CD4-positive, alpha-beta T cell treated with Interleukin-15 for 4 hours (primary cell): ENCODE measurements at regions not wholly inside any gene's neighbourhood (a gene's known extent, or its start where the extent isn't known, plus 50 kb on each side); places are given as distances from the start of the nearest gene placed in this dataset.

ENCODE experiments used
- DNase-seq: peaks from one replicate; pipeline ENCODE4 v3.0.0-alpha.2; 2020; ENCODE audit warnings: low spot score

DNA sequence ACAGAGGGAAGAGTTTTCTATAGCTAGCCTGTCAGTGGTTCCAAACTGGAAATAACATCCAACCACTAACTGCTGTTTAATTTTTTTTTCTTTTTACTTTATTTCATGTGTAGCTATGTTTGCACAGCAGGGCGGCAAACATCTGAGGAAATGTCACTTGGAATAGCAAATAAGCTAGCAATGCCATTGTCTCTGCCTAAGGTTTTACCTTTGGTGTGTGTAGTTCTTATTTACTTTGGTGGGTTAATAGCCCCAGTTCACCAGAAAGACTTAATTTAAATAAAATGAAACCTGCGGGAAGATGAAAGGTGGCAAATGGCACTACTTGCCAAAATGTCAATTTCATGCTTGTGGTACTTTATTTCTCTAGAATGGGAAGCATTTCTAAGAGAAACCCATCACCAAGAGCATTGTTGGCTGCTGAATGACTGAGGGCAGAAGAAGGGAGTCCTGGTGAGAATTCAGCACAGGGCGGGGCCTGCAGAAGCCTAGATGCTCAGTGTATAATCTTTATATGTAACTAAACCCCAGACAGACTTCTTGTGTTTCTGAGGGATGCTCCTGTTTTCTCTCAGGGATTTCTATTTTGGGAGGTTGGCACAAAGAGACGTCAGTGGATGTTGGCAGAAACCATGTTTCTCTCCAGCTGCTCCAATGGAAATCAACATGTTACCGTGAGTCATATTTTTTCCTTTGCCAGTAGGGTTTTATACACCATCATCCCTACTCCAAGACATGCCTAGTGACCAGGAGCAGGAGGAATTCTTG lies 300.4 kb upstream of the NT5C1B start:
- DNase-seq: no peak

DNA sequence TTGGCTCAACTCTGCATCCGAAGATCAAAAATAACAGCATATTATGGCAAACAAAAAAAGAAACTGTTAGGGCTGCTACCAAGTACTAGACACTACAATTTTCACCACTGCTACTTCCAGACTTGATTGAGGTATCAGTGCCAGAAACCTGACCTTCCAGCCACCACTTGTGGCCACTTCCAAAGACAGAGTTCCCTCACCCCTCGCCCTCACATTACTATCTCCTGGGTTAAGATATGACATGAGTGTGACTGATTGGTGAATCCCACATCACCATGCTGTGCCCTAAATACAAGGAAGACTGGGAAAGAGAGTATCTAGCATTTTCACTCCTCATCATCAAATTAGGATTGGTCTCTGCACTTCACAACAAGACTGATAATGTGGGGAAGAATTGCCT lies 296.1 kb upstream of the NT5C1B start:
- DNase-seq: no peak

DNA sequence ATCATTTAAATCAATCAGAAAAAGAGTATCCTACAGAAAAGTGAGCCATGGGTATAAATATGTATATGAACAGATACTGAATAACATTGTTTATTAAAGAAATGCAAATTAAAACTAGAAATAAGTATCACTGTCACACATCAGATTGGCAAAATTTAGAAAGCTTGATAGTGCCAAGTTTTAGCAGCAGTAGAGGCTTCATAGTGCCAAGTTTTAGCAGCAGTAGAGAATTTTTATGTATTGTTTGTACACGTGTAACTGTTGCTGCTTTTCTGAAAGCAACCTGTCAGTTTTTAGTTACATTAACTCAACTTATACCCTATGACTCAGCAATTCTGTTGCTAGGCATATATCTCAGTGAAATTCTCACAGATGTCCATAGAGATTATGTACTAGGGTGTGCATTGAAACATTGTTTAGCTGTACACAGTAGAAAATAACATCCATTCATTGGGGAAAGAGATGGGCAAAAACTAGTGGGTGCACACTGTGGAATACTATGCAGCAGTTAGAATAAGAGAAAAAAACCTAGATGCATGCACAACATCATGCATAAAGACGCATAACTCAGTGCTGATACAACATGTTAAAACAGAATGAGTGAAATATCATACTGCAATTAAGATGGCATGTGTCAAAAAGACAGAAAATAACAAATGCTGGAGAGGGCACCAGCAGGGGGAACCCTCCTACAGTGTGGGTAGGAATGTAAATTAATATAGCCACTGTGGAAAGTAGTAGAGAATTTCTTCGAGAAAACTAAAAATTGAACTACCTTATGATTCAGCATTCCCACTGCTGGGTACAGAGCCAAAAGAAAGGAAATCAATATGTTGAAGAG lies 294.5 kb upstream of the NT5C1B start:
- no peak for DNase-seq

DNA sequence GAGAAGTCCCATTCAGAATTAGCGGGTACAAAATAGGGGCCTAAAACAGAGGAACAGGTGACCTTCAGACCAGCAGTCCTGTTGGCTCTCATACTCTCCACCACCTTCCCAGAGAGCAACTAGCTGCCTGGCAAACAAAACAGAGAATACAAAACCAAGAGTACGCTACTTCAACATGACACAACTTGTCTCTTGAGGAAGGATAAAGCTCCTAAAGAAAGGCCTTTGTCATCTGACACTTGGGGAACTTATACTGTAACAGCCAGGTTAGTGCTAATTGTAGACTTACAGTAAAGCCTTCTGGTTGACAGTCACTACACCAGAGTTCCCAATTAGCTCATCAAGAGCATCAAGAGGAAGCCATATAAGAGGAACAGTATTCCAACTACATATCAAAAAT lies 282.1 kb upstream of the NT5C1B start:
- DNase-seq: no peak

DNA sequence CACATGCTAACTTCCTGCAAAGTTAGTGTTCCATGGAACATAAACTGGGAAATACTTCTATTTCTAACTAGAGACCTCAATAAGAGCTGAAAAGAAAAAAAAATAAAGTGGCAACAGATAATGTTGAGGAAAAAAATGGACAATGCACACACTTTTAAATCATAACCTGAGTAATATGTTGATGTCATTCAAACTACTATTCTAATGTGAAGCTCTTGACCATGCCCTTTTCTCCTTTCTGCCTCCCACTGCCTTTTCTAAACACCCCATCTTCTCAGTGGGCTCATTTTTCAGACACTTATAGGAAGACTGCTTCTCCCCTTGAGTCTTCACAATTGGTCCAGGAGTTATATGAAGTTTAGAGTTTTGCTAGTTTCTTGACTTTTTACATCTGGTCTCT lies 280.9 kb upstream of the NT5C1B start:
- no peak for DNase-seq

DNA sequence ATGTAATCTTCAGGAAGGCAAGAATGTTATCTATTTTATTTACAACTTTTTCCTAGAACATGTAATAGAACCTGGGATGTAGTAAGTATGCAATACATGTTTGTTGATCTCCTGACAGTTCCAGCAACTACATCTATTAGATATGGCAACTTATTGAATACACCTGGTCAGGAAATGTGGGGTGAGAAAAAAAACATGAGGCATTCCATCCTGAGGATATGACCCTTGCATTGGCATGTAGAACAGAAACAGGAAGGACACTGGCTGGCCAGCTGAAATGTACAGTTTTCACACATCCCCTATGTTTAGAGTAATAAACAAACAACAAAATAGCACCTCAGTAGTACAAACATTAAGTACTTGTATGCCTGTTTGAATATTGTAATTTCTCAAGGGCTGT lies 272.6 kb upstream of the NT5C1B start:
- DNase-seq: no peak

DNA sequence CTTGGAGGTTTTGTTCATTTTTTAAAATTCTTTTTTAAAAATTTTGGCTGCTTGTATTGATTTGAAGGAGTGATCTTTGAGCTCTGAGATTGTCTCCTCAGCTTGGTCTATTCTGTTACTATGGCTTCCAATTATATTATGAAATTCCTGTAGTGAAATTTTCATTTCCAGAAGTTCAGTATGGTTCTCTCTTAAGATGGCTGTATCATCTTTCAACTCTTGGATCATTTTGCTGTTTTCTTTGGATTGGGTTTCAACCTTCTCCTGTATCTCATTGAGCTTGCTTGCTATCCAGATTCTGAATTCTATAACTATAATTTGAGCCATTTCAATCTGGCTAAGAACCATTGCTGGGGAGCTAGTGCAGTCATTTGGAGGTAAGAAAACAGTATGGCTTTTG lies 270.8 kb upstream of the NT5C1B start:
- DNase-seq: no peak

DNA sequence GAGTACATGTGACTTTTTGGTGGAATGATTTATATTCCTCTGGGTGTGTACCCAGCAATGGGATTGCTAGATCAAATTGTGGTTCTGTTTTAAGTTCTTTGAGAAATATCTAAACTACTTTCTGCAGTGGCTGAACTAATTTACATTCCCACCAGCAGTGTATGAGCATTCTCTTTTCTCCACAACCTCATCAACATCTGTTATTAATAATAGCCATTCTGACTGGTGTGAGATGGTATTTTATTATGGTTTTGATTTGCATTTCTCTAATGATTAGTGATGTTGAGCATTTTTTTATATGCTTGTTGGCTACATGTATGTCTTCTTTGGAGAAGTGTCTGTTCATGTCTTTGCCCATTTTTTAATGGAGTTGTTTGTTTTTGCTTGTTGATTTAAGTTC lies 267.4 kb upstream of the NT5C1B start:
- DNase-seq: no peak

DNA sequence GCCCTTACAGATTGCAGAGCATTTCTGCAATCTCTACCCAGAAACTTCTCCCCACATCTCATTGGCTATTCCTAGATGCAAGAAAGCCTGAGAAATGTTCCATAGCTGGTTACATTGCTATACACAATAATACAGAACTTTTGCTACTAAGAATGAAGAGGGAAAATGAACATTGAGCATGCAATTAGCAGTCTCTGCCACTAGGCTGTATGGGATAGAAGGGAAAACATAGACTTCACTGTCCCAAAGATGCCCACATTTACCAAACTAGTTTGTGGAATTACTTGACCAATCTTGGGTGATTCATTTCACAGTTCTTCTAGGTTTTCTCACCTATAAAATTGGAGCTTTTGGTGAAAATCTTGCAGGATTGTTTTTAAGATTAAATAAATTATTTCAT lies 265.7 kb upstream of the NT5C1B start:
- DNase-seq: no peak

DNA sequence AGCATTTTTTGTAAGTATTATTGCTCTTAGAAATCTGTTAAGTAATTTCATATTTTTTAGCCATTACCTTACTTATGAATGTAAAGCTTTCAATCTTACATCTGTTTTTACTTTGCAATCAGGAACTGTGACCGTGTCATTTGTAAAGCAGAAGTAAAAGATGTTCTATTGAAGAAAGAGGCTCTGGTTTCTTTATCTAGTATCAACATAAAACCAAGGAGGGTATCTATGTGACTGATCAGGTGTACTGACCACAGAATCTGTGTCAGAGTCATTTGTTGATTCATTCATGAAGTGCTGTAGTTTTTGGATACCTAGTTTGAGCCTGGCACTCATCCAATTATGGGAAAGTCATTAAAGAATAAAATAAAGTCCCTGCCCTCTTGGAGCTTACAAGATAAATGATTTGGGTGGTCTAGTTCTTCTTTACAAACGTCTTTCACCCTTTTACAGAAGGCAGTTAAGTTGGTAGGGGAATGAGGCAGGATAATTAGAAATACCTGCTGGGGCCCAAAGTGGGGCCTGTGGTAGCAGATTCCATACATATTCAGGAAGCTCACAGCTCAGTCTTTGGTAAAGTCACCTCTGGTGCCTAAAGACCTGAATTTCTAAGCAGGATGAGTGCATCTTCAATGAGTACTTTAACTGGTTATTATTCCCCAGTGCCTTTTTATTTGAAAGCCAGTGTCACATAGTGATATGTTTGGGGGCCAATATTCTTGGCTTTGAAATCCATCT lies 260.6 kb upstream of the NT5C1B start:
- DNase-seq: no peak

DNA sequence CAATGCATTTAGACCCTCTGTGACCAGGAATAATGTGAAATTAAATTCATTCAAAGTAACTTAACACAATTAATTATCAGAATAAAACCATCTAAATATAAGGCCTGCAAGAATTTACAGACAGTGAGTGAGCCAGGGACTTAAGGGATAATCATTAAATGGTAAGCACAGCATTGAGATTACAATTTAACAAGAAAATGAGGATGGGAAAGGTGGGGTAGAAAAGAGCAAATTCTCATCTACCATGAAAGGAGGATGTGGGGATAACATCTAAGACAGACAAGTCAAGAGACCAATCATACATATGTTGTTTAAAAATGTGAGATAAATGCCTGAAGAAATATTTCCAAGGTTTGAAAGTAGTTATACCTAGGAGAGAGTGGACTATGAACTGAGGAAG lies 259.3 kb upstream of the NT5C1B start:
- DNase-seq: no peak

DNA sequence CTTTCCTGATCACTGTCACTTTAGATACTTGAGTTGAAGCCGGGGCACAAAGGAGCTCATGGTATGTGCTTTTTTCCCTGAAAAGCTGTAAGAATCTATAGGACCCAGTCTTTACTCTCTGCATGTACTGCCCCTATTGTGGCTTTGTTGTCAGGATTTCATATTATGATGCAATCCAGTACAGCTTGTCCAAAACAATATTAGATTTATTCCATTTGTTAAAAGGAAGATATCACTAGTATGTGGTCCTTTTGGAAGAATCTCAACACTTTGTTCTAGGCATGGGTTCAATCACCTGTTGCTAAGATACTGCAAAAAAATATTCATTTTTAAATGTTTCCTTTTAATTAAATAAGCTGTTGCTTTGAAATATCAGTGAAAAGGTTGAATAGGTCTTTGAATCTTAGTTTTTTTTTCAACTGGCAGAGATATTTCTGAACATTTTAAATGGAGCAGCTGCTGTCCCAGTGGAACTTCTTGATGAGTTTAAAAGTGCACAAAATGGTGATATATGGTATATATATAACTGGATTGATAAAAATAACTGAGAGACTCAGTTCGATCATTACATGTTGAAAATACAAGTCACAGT lies 256.6 kb upstream of the NT5C1B start:
- DNase-seq: no peak

DNA sequence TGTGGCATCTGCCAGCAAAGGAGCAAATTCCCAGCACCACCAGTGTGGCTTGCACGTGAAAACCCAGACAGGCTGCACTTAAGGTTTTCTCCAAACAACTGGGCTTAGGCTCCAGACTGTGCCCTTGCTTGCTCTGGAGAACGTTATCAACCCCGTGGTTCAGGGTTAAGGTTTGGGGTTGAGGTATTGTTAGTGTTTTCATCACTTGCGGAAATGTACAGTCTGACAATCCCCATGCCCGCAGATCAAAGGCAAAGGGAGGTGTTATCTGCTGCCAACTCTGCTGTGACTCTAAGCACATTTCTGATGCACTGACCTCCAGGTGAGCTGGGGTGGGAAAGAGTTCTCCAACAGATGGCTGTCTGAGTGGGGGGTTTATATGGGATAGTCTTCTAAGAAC lies 253.5 kb upstream of the NT5C1B start:
- DNase-seq: no peak

DNA sequence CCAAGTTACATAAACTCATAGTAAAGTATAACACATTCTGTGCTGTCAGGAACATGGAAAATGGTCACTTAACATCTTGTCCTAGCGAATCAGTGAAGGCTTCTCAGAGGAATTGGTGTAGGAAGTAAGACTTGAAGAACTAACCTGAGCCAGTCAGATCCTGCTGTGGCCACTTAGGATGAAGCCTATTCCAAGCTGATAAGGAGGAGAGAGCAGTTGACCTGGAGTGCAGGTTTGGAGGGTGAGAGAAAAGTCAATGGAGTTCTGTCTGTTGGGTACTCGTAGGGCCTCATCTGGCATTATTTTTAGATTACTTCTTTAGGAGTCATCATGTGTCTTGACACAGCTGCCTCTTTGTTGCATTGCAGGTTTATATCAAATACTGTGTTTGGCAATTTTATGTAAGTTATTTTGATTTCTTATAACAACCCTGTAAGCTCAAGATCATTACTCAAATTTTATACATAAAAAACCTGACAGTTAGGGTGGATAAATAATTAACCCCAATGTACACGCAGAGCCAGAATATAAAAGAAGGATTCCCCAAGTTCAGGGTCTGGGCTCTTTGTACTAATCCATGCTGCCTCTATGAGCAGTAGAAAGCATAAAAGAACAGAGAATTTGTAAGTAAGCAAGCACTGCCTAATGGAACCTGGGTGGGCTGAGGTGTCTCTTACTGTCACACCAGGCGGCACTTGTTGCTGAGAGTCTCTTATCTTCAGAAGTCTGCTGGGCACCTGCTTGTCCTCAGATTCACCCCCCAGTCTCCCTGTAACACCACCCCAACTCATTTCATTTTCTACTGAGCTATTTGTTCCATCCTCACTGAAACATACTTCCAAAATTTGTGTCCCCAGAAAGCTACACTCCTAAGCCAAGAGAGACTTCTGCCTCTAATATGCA lies 252.1 kb upstream of the NT5C1B start:
- no peak for DNase-seq

DNA sequence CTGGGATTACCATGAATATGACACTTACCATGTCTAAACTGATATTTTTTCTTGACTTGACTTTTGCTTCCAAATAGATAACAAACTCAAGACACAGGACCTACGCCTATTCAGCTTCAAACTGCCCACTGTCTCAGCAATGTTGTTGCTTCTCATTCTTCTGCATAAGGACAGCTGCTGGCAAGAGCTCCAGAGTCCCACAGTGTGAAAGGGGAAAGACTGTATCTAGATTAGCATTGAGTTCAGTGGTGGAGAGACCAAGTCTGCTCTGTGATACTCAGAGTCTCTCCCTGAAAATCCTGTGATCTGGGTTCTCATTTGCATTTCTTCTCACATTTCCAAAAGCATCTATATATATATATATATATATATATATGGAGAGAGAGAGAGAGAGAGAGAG lies 247.9 kb upstream of the NT5C1B start:
- DNase-seq: no peak

DNA sequence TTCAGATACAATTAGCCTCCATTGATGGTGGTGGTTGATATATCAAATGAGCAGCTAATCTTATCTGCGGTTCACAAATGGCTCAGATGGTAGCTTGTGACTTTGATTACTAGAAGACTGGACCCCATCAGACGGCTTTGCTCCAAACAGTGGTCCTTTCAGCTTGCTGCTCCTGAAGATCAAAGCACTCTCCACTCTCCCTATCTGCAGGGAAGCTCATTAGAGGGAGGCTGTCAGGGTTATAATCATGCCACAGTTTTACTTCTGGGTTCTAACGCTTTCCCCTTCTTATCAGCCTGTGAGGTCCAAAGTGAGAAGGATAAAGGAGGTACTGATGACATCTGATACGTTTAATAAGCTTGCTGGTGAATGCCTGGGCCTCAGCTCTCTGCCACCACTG lies 247.1 kb upstream of the NT5C1B start:
- no peak for DNase-seq

DNA sequence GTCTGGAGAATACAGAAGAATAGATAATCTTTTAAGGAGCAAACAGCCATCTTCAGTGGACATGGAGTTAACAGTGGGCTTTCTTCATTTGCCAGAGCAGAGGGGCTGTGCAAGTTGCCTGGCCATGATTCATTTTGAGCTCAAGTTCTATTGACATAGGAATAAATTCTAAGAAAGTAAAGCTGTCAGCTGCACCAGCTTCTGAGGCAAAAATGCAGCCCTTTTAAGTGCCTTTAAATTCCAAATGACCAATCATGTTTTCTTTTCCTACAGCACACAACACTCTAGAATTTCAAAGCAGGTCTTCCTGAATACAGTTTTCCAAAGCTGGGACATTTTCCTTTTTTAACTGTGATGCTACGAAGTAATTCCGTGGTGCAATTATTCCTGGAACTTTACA lies 246.4 kb upstream of the NT5C1B start:
- no peak for DNase-seq

DNA sequence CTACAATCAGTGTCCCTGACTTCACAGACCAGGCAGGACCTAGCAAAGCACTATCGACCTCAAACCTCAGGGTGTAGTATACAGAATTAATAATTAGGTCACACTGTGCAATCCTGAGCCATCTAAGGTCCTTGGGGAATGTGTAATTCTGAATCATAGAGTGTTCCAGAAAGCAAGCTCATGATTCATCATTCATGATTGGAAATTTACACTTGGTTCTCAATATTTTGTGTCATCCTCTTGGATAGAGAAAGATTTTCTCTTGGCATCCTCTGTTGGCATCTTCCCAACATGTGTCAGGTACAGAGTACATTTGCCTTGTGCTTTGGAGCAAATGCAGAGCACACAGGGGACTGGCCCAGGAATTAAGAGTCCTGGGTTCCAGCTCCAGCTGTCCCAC lies 245.0 kb upstream of the NT5C1B start:
- no peak for DNase-seq

DNA sequence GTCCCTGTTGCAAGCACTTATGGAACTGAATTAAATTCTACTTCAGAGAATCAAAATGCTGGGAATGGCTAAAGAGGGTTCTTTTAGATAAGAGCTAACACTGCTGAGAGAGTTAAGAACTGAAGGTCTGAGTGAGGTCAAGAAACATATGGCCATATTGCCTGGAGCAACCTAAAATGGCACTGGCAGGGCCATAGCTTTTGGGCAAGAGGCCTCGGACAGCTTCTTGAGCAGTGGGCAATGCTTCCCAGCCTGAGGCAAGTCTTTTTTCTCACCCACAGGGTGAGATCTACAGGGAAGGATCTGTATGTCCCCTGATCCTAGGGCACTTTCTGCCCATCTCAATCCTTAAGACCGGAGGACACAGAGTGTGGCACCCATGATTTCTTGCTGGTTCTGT lies 244.6 kb upstream of the NT5C1B start:
- DNase-seq: no peak

DNA sequence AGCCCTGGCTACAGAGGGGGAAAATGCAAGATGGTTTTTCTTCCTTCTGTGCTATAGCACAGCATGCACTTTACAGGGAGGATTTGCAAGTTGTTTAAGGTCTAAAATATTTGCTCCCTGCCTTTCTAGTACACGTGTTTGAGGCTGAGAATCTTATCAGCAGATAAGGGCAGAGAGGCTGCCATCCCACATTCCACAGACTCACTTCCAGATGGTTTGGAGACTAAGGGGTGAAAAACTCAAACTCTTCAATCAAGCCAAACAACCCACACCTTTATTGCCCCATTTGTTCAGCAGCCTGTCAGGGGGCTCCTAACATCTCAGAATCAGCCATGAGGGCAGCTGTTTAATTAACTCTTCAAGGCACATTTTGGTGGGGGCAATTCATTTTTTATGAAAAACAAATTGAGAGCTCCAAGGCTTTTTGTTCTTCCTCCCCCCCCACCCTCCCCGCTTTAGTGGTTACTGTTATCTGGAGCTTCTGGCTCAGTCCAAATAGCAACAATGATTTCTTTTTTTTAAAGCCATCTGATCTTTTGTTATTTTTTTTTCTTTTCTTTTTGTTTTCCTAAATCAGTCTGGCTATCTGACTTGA lies 242.6 kb upstream of the NT5C1B start:
- DNase-seq: no peak

DNA sequence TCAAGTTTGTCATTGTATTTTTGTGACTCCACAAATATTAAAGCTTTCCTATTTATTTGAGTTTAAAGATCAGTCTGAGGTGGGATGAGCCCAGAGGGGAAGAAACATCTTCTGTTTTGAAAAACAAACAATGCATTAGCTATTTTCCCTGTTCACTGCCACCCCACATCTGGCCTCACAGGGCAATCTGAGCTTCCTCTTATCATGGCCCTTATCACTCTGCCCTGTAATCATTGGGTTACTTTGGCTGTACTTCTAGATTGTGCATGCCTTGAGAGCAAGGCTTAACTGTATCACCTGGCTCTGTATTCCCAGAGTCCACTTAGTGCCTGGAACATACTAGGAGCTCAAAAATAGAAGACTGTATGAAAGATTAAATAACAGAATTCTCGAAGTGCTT lies 241.6 kb upstream of the NT5C1B start:
- DNase-seq: no peak
